MCF 10A (cell line): ENCODE measurements at regions not wholly inside any gene's neighbourhood (a gene's known extent, or its start where the extent isn't known, plus 50 kb on each side); places are given as distances from the start of the nearest gene placed in this dataset.

Experiments used
- BruUV-seq: library from RNA; stranded (reverse); fragments of 400-500 nt; replicated peaks from 2 replicates; lab custom pipeline; 2021; lab: Mats Ljungman, UMichigan
- CTCF ChIA-PET: fragments of 300-600 bp; sonication (Branson Sonifier 250); formaldehyde crosslinking; extraction: SDS; loops from one replicate; lab custom pipeline; 2021; ENCODE audit warnings: antibody characterized with exemption, inconsistent platforms; lab: Yijun Ruan, JAX
- POLR2A ChIA-PET: fragments of 300-600, 350-650 bp; sonication (Branson Sonifier 250); formaldehyde crosslinking; extraction: SDS; loops from one replicate; lab custom pipeline; 2020; ENCODE audit warnings: antibody characterized with exemption, inconsistent platforms; lab: Yijun Ruan, JAX
- DNase-seq: peaks from one replicate; pipeline ENCODE4 v3.0.0-alpha.2; 2018; ENCODE audit not compliant: unreplicated experiment
- H3K27ac Mint-ChIP-seq: one replicate; pipeline ENCODE4 v1.8.0; 2022; ENCODE audit warnings: mild to moderate bottlenecking, low read depth, mixed read lengths; ENCODE audit not compliant: unreplicated experiment
- H3K27me3 Mint-ChIP-seq: one replicate; pipeline ENCODE4 v1.8.0; 2022; ENCODE audit warnings: mixed read lengths; ENCODE audit not compliant: insufficient read depth, unreplicated experiment
- H3K36me3 Mint-ChIP-seq: one replicate; pipeline ENCODE4 v1.8.0; 2022; ENCODE audit warnings: mild to moderate bottlenecking, moderate library complexity, mixed read lengths; ENCODE audit not compliant: insufficient read depth, unreplicated experiment
- H3K4me1 Mint-ChIP-seq: one replicate; pipeline ENCODE4 v1.8.0; 2022; ENCODE audit warnings: mixed read lengths; ENCODE audit not compliant: insufficient read depth, unreplicated experiment
- H3K4me3 Mint-ChIP-seq: one replicate; pipeline ENCODE4 v1.8.0; 2022; ENCODE audit warnings: mild to moderate bottlenecking, moderate library complexity, mixed read lengths; ENCODE audit not compliant: unreplicated experiment
- H3K9me3 Mint-ChIP-seq: one replicate; pipeline ENCODE4 v1.8.0; 2022; ENCODE audit warnings: mixed read lengths; ENCODE audit not compliant: unreplicated experiment
- intact Hi-C: fragments of 100-400 bp; cut with micrococcal nuclease; formaldehyde crosslinking; loops from 2 replicates; pipeline ENCODE4 v1.14.1; 2022
- TF ChIP-seq, protein P1 (sequence below): fragments of 200-600 bp; IDR thresholded peaks from one replicate; pipeline ENCODE4 v1.8.0; 2022; ENCODE audit warnings: antibody characterized with exemption, mild to moderate bottlenecking; ENCODE audit not compliant: unreplicated experiment

DNA sequence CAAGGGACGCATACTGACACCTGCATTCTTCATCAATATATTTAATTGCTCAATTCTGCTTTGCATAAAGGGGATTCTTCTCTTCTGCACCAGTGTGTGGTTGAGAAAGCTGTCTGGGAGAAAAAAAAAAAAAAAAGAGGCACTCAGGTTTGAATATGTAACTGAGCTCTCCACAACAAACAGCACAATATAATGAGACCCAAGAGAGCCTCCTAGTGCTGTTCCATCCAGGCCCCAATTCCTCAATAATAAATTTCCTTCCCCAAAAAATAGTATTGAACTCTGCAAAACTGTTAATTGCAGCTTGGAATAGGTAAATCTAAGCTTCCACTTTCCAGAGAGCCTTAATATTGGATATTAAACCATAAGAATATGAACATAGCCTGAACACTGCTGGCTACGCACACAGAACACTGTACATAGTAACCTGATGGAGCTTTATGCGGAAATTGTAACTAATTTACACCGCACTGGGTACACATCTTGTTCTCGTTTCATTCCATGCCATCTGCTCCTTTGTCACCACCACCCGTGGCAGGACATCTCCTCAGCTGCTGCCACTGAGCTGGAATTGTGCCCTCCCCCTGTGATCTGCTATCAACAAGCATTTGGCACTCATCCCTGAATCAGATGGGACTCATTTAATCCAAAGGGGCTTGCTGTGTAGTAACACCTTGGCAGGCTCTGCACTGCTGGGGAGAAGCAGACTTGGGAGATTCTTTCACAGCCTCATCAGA is 272.0 kb downstream of the HHIPL2 start:
- CTCF ChIA-PET, result interaction anchor here (0.6 to 2.9 kb wide), 8 partner anchors 11 to 814 kb away, joined by 3 to 8 read pairs (median 4); no protein-coding TSS in a partner anchor

DNA sequence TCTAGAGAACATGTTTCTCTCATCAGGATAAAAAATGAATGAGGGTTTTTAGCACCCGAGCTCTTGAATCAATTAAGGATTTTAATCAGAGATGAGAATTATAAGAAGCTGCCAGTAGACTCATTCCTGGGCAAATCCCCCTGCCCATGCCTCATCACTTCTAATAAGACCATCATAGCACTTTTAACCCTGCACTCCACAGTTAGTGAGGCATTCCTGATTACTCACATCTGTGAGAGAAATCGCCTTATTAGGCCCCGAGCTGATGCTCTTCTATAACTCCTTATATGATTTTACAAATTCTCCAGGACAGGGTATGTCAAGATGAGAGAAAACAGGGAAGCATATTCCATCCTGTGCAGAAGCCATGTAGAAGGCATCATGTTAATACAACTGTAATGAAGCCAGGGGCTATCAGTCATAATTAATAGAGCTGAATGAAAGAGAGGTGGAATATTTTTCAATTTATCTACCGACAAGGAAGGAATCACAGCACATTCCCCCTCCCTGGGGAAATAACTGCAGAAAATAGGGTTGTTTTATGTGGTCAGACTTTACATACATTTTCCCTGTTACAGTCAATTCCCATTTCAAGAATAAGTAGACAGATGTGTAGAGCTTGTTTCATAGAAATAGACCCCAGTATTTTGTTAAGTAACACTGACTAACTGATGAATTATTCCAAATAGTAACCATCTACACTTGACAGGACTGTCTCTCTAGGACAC is 272.7 kb downstream of the HHIPL2 start:
- ChIA-PET CTCF (interaction anchor here (0.7 to 2.9 kb wide), 4 partner anchors 10 to 244 kb away, joined by 3 to 8 read pairs (median 5); no protein-coding TSS in a partner anchor), POLR2A (interaction anchor here (0.5 to 1.8 kb wide), 6 partner anchors 8 to 445 kb away, joined by 3 to 6 read pairs (median 4); no protein-coding TSS in a partner anchor)
- TF ChIP-seq, protein P1, sequence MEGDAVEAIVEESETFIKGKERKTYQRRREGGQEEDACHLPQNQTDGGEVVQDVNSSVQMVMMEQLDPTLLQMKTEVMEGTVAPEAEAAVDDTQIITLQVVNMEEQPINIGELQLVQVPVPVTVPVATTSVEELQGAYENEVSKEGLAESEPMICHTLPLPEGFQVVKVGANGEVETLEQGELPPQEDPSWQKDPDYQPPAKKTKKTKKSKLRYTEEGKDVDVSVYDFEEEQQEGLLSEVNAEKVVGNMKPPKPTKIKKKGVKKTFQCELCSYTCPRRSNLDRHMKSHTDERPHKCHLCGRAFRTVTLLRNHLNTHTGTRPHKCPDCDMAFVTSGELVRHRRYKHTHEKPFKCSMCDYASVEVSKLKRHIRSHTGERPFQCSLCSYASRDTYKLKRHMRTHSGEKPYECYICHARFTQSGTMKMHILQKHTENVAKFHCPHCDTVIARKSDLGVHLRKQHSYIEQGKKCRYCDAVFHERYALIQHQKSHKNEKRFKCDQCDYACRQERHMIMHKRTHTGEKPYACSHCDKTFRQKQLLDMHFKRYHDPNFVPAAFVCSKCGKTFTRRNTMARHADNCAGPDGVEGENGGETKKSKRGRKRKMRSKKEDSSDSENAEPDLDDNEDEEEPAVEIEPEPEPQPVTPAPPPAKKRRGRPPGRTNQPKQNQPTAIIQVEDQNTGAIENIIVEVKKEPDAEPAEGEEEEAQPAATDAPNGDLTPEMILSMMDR, result no peak
- no peaks in the 10 kb centered on the region for H3K27me3 Mint-ChIP-seq
- no peak overlapping the region for H3K27ac Mint-ChIP-seq
- intact Hi-C loops, result no loop called here
- no peaks in the 10 kb centered on the region for H3K9me3 Mint-ChIP-seq
- BruUV-seq, result no TSS peak
- no peaks in the 10 kb centered on the region for H3K36me3 Mint-ChIP-seq
- H3K4me3 Mint-ChIP-seq, result no peak overlapping the region
- H3K4me1 Mint-ChIP-seq, result no peaks in the 10 kb centered on the region
- DNase-seq, result no peak

More for the DNA sequence above, 272.0 kb downstream of the HHIPL2 start:
- BruUV-seq, result no TSS peak
- no peaks in the 10 kb centered on the region for H3K9me3 Mint-ChIP-seq
- no peak overlapping the region for H3K4me3 Mint-ChIP-seq
- TF ChIP-seq, protein P1, result no peak
- H3K36me3 Mint-ChIP-seq, result no peaks in the 10 kb centered on the region
- POLR2A ChIA-PET, result interaction anchor here (0.6 to 1.8 kb wide), 6 partner anchors 9 to 35 kb away, joined by 4 to 6 read pairs (median 5); no protein-coding TSS in a partner anchor
- no peaks in the 10 kb centered on the region for H3K27me3 Mint-ChIP-seq
- intact Hi-C loops, result no loop called here
- H3K4me1 Mint-ChIP-seq, result no peaks in the 10 kb centered on the region
- H3K27ac Mint-ChIP-seq, result no peak overlapping the region
- no peak for DNase-seq

DNA sequence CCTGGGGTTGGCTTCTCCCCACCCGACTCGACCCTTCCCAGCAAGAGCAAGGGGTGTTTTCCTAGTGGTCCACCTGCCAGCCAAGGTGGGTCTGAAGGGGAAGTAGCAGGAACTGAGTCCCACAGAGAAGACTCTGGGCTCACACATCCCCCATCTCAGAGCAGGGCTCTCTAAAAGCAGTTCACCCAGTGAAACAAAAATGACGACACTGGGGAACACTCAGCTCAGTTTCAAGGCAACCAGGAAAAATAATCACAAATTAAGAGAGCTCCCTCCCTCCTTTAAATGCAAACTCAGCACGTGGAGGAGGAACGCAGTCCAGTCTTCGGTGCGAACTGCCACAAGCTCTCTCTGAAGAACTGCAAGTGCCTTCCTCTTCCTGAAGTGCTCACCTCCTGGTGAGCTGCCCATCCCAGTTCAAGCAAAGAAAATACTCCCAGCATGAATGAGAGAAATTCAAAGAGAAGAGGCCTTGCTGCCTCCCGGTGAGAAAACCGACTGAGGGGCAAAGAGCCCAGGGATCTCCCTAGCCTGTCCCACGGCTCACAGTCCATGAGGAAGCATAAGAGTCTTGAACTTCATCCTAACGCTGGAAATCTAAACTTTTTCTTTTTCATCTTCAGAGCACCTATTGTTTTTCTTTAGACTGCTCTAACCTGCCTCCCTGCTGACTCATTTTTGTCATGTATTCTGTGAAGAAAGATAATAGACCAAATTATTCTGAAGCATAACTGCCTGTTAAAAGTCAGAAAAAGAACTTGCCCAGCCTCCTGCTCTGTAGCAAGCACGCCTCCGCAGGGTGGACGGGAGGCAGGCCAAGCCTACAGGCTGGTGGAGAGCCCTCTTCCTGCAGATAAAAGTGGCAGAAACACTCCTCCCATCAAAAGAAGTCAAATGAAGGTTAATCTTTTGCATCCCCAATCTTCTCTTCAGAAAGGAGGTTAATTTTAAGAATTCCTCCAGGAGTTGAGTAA is 281.4 kb downstream of the HHIPL2 start:
- TF ChIP-seq, protein P1, result no peak
- no peak overlapping the region for H3K4me3 Mint-ChIP-seq
- H3K4me1 Mint-ChIP-seq, result no peaks in the 10 kb centered on the region
- BruUV-seq, result no TSS peak
- no peak for DNase-seq
- no peaks in the 10 kb centered on the region for H3K27me3 Mint-ChIP-seq
- POLR2A ChIA-PET, result interaction anchor here (0.9 to 2.0 kb wide), 2 partner anchors 9 to 70 kb away, joined by 3 to 6 read pairs; no protein-coding TSS in a partner anchor
- intact Hi-C loops, result no loop called here
- no peak overlapping the region for H3K27ac Mint-ChIP-seq
- CTCF ChIA-PET, result interaction anchor here (0.5 to 2.4 kb wide), 13 partner anchors 9 to 1296 kb away, joined by 3 to 8 read pairs (median 3); no protein-coding TSS in a partner anchor
- H3K36me3 Mint-ChIP-seq, result no peaks in the 10 kb centered on the region
- no peaks in the 10 kb centered on the region for H3K9me3 Mint-ChIP-seq
